Uterus (tissue), 3 donors: ENCODE measurements at regions not wholly inside any gene's neighbourhood (a gene's known extent, or its start where the extent isn't known, plus 50 kb on each side); places are given as distances from the start of the nearest gene placed in this dataset.

ENCODE experiments used
- DNase-seq, 2 donors: peaks; one replicate each; pipeline ENCODE4 v3.0.0-alpha.2; 2019 to 2020
- H3K27ac ChIP-seq, 2 donors: fragments of 200-600 bp; sonication (generic); 1 replicate in 1 of 2; 2 replicates in 1 of 2; pipeline ENCODE4 v1.5.1; 2016 to 2018
- H3K27me3 ChIP-seq, 2 donors: fragments of 200-600 bp; sonication (generic); one replicate each; pipeline ENCODE4 v1.5.1; 2018 to 2019; ENCODE audit warnings: control low read depth in 1 of 2
- H3K36me3 ChIP-seq, 2 donors: fragments of 200-600 bp; sonication (generic); one replicate each; pipeline ENCODE4 v1.5.1; 2019; ENCODE audit warnings: control low read depth in 1 of 2
- H3K4me1 ChIP-seq, 2 donors: fragments of 200-600 bp; sonication (generic); one replicate each; pipeline ENCODE4 v1.5.1; 2018 to 2019; ENCODE audit warnings: control low read depth in 1 of 2
- H3K4me3 ChIP-seq, 2 donors: fragments of 200-600 bp; sonication (generic); 1 replicate in 1 of 2; 2 replicates in 1 of 2; pipeline ENCODE4 v1.5.1; 2018 to 2019; ENCODE audit warnings: mild to moderate bottlenecking in 1 of 2
- H3K9me3 ChIP-seq, 2 donors: fragments of 200-600 bp; sonication (generic); one replicate each; pipeline ENCODE4 v1.5.1; 2019; ENCODE audit warnings: control low read depth in 1 of 2
- POLR2A ChIP-seq, 2 donors: fragments of 450-650 bp; IDR thresholded peaks; one replicate each; pipeline ENCODE4 v1.6.1; 2016; ENCODE audit warnings: antibody characterized with exemption in 2 of 2, mild to moderate bottlenecking in 1 of 2, moderate library complexity in 1 of 2
- intact Hi-C: fragments of 100-400 bp; cut with DNase I; formaldehyde crosslinking; loops from one replicate; pipeline ENCODE4 v1.15.1; 2023; ENCODE audit warnings: low total_unique reads
- TF ChIP-seq, protein P1 (sequence below), 4 experiments: fragments of 200-600 bp in 2 of 4; fragments of 450-650 bp in 2 of 4; sonication (generic) in 2 of 4; IDR thresholded peaks; one replicate each; pipeline ENCODE4 v1.5.1; 2016 to 2019; ENCODE audit warnings: antibody characterized with exemption in 4 of 4, mild to moderate bottlenecking in 2 of 4, moderate library complexity in 1 of 4
- donor health status: DM: yes; HTN: yes; CAD: no.

- Histone ChIP-seq H3K27me3 (no peaks in the 10 kb centered on the region), H3K4me1 (no peaks in the 10 kb centered on the region), H3K36me3 (no peaks in the 10 kb centered on the region), H3K27ac (no peak overlapping the region), H3K4me3 (no peak overlapping the region), H3K9me3 (no peaks in the 10 kb centered on the region)
- intact Hi-C loops: no loop called here
- no peak for TF ChIP-seq POLR2A (IDR thresholded peaks at IDR 0.05)
- TF ChIP-seq, protein P1, sequence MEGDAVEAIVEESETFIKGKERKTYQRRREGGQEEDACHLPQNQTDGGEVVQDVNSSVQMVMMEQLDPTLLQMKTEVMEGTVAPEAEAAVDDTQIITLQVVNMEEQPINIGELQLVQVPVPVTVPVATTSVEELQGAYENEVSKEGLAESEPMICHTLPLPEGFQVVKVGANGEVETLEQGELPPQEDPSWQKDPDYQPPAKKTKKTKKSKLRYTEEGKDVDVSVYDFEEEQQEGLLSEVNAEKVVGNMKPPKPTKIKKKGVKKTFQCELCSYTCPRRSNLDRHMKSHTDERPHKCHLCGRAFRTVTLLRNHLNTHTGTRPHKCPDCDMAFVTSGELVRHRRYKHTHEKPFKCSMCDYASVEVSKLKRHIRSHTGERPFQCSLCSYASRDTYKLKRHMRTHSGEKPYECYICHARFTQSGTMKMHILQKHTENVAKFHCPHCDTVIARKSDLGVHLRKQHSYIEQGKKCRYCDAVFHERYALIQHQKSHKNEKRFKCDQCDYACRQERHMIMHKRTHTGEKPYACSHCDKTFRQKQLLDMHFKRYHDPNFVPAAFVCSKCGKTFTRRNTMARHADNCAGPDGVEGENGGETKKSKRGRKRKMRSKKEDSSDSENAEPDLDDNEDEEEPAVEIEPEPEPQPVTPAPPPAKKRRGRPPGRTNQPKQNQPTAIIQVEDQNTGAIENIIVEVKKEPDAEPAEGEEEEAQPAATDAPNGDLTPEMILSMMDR (IDR thresholded peaks at IDR 0.05): no peak
- DNase-seq: no peak
These were observed 72.4 kb upstream of the KDM7A start for GRCh38 chr7:140249036-140249806.

- no peaks in the 10 kb centered on the region for H3K4me1 ChIP-seq
- H3K27ac ChIP-seq: no peak overlapping the region
- no peaks in the 10 kb centered on the region for H3K9me3 ChIP-seq
- H3K36me3 ChIP-seq: no peaks in the 10 kb centered on the region
- H3K4me3 ChIP-seq: no peak overlapping the region
- DNase-seq: no peak
- TF ChIP-seq POLR2A (IDR thresholded peaks at IDR 0.05): no peak
- TF ChIP-seq, protein P1 (IDR thresholded peaks at IDR 0.05): no peak
- no peaks in the 10 kb centered on the region for H3K27me3 ChIP-seq
- intact Hi-C loops: no loop called here
These were observed 70.8 kb upstream of the KDM7A start for GRCh38 chr7:140247559-140247958.

DNA sequence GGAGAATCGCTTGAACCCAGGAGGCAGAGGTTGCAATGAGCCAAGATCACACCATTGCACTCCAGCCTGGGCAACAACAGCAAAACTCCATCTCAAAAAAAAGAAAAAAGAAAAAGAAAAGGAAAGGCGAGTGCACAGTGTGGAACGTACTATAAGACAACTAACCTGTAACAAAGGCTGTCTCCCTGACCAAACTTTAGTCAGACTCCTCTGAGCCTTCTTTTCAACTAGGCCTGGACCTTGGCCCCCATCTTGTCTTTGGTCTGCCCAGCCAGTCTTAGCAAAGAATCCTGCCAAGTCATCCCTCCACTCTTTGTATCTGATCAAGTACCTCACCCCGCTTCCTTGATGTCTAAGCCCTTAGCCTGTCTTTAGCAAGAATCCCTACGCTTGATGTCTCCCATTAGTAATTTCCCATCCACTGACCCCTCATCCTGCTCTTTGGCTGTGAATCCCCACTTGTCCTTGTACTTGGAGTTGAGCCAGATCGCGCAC lies 68.9 kb upstream of the KDM7A start:
- Histone ChIP-seq H3K4me1 (no peaks in the 10 kb centered on the region), H3K36me3 (no peaks in the 10 kb centered on the region), H3K4me3 (no peak overlapping the region), H3K27ac (no peak overlapping the region), H3K9me3 (no peaks in the 10 kb centered on the region), H3K27me3 (no peaks in the 10 kb centered on the region)
- TF ChIP-seq, protein P1 (IDR thresholded peaks at IDR 0.05): no peak
- no peak for TF ChIP-seq POLR2A (IDR thresholded peaks at IDR 0.05)
- DNase-seq: no peak
- intact Hi-C loops: no loop called here

DNA sequence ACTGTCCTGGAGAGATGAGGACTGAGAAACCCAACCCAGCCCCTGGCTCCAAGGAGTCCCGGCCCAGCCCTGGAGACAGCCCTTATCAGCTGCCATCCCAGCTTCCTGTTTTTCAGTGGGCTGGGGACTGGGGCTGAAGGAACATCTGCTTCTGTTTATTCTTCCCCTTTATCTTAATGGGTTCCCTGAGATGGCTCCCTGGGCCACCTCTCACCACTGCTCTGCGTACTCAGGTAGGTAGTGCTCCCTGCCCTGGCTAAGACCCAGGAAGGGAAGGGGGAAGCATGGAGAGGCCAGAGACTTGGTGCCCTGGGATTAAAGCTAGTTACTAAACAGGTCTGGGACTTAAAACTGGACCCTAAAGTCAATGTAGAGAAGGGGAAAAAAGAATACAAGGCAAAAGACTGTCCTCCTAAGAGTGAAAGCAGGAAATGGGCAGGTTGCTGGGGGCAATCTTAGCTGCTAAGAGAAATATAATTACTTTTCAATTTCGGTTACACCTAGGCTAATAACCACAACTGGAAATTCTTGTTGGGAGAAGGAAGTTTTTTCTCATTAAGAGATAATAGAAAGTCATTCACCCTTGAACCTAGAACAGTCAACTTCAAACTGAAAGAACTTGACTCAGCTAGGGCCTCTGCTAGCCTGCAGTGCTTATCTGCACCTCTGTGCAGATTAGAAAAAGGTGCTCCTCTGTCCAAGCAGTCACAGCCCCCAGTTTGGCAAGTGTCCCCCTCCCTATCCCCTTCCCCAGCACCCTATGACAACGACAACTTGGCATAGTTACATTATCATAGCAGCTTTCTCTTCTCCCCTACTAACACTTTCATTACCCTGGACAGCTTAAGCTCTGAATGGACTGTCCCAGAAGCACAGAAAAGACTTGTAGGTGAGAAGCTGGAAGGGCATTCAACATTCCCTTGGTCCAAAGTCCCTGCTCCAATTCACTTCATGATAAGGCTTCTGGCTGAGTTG lies 65.6 kb upstream of the KDM7A start:
- TF ChIP-seq, protein P1 (IDR thresholded peaks at IDR 0.05): no peak
- TF ChIP-seq POLR2A (IDR thresholded peaks at IDR 0.05): no peak
- intact Hi-C loops: no loop called here
- no peak for DNase-seq
- Histone ChIP-seq H3K4me1 (no peaks in the 10 kb centered on the region), H3K36me3 (no peaks in the 10 kb centered on the region), H3K27me3 (no peaks in the 10 kb centered on the region), H3K27ac (no peak overlapping the region), H3K4me3 (no peak overlapping the region), H3K9me3 (no peaks in the 10 kb centered on the region)

- H3K9me3 ChIP-seq: no peaks in the 10 kb centered on the region
- TF ChIP-seq, protein P1 (IDR thresholded peaks at IDR 0.05): no peak
- TF ChIP-seq POLR2A (IDR thresholded peaks at IDR 0.05): no peak
- H3K4me1 ChIP-seq: no peaks in the 10 kb centered on the region
- intact Hi-C loops: no loop called here
- H3K4me3 ChIP-seq: no peak overlapping the region
- no peak for DNase-seq
- no peaks in the 10 kb centered on the region for H3K36me3 ChIP-seq
- H3K27ac ChIP-seq: no peak overlapping the region
- no peaks in the 10 kb centered on the region for H3K27me3 ChIP-seq
These were observed 62.8 kb upstream of the KDM7A start for GRCh38 chr7:140239653-140239935.
